ENCODE measurements at regions not wholly inside any gene's neighbourhood (a gene's known extent, or its start where the extent isn't known, plus 50 kb on each side); places are given as distances from the start of the nearest gene placed in this dataset.

DNA sequence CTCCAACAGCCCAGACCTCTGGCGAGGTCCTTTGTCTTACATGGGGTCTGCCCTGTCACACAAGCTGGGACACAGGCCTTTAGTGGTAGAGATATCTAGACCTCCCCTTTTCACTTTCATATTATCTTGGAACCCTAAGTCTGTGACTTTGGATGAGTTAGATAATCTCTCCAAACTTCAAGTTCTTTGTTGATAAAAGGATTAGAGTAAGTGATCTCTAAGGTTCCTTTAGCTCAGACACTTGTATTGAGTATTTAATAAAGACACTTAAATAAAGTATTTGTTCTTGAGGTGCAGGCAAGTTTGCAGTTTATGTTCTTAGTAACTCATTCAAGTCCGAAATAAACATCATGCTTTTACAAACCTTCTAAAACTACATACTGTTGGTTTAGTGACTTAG lies 459.6 kb downstream of the SHQ1 start:
- Histone ChIP-seq H3K9ac (ENCODE audit: low read length) (no peak overlapping the region), H3K36me3 (ENCODE audit: insufficient read depth, low read length) (no peaks in the 10 kb centered on the region), H3K9me3 (ENCODE audit: insufficient read depth, low read depth, low read length) (no peaks in the 10 kb centered on the region), H3K27me3 (ENCODE audit: insufficient read depth, low read length) (no peaks in the 10 kb centered on the region), H3K27ac (ENCODE audit: low read depth, low read length) (no peak overlapping the region), H2AFZ (ENCODE audit: low read depth, low read length) (no peak overlapping the region), H3K79me2 (ENCODE audit: insufficient read depth, low read length) (peaks cover 98% of the 10 kb centered on the region), H4K20me1 (ENCODE audit: insufficient read depth, low read length) (peaks cover 99% of the 10 kb centered on the region), H3K4me2 (ENCODE audit: low read length) (no peak overlapping the region), H3K4me3 (ENCODE audit: insufficient read depth, low read depth, low read length) (no peak overlapping the region), H3K4me1 (ENCODE audit: insufficient read depth, low read length) (peaks cover 8% of the 10 kb centered on the region)
- FAIRE-seq (no peak), DNase-seq (ENCODE audit: low read depth) (no peak)
- peaks cover 32% of the 10 kb centered on the region for H3K4me1 Mint-ChIP-seq (ENCODE audit: low read depth, unreplicated experiment)
- H3K9me3 Mint-ChIP-seq (ENCODE audit: unreplicated experiment) = no peaks in the 10 kb centered on the region
- H3K4me3 Mint-ChIP-seq (ENCODE audit: unreplicated experiment) = no peak overlapping the region
- TF ChIP-seq, protein P1, sequence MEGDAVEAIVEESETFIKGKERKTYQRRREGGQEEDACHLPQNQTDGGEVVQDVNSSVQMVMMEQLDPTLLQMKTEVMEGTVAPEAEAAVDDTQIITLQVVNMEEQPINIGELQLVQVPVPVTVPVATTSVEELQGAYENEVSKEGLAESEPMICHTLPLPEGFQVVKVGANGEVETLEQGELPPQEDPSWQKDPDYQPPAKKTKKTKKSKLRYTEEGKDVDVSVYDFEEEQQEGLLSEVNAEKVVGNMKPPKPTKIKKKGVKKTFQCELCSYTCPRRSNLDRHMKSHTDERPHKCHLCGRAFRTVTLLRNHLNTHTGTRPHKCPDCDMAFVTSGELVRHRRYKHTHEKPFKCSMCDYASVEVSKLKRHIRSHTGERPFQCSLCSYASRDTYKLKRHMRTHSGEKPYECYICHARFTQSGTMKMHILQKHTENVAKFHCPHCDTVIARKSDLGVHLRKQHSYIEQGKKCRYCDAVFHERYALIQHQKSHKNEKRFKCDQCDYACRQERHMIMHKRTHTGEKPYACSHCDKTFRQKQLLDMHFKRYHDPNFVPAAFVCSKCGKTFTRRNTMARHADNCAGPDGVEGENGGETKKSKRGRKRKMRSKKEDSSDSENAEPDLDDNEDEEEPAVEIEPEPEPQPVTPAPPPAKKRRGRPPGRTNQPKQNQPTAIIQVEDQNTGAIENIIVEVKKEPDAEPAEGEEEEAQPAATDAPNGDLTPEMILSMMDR (IDR thresholded peaks at IDR 0.05; ENCODE audit: insufficient read depth, low read depth, low read length) = no peak
- no peak for TF ChIP-seq EZH2 (IDR thresholded peaks at IDR 0.05; ENCODE audit: insufficient read depth, low read length)
- H3K36me3 Mint-ChIP-seq (ENCODE audit: low read depth, unreplicated experiment) = no peaks in the 10 kb centered on the region
- H3K27me3 Mint-ChIP-seq (ENCODE audit: low read depth, unreplicated experiment) = no peaks in the 10 kb centered on the region
- no peak overlapping the region for H3K27ac Mint-ChIP-seq (ENCODE audit: unreplicated experiment)

DNA sequence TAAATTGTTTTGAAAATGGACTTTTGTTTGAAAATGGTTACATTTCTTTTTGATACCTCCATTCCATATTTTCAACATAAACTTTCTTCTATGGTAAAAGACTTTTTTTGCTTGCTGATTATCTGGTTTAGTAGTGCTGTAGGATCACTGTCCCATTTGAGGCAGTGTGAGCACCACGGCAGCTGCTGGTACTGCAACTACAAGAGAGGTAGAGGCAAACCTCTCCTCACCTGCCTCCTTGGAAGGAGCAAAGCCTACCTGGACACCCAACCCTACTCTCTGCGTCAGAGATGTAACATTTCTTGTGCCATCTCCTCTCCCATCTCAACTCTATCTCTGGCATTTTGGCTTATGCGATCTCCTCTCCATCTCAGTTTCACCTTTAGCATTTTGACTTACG lies 460.1 kb downstream of the SHQ1 start:
- Mint-ChIP-seq H3K4me3 (ENCODE audit: unreplicated experiment) (no peak overlapping the region), H3K27ac (ENCODE audit: unreplicated experiment) (no peak overlapping the region), H3K27me3 (ENCODE audit: low read depth, unreplicated experiment) (no peaks in the 10 kb centered on the region), H3K4me1 (ENCODE audit: low read depth, unreplicated experiment) (peaks cover 33% of the 10 kb centered on the region), H3K36me3 (ENCODE audit: low read depth, unreplicated experiment) (no peaks in the 10 kb centered on the region), H3K9me3 (ENCODE audit: unreplicated experiment) (no peaks in the 10 kb centered on the region)
- no peak overlapping the region for H2AFZ ChIP-seq (ENCODE audit: low read depth, low read length)
- H4K20me1 ChIP-seq (ENCODE audit: insufficient read depth, low read length) = peaks cover 99% of the 10 kb centered on the region
- H3K4me2 ChIP-seq (ENCODE audit: low read length) = no peak overlapping the region
- H3K4me1 ChIP-seq (ENCODE audit: insufficient read depth, low read length) = peaks cover 8% of the 10 kb centered on the region
- no peak overlapping the region for H3K9ac ChIP-seq (ENCODE audit: low read length)
- no peak overlapping the region for H3K4me3 ChIP-seq (ENCODE audit: insufficient read depth, low read depth, low read length)
- DNase-seq (ENCODE audit: low read depth) (no peak), FAIRE-seq (no peak)
- no peaks in the 10 kb centered on the region for H3K27me3 ChIP-seq (ENCODE audit: insufficient read depth, low read length)
- H3K79me2 ChIP-seq (ENCODE audit: insufficient read depth, low read length) = peaks cover 98% of the 10 kb centered on the region
- no peaks in the 10 kb centered on the region for H3K36me3 ChIP-seq (ENCODE audit: insufficient read depth, low read length)
- H3K27ac ChIP-seq (ENCODE audit: low read depth, low read length) = no peak overlapping the region
- TF ChIP-seq, protein P1 (IDR thresholded peaks at IDR 0.05; ENCODE audit: insufficient read depth, low read depth, low read length) = no peak
- no peak for TF ChIP-seq EZH2 (IDR thresholded peaks at IDR 0.05; ENCODE audit: insufficient read depth, low read length)
- H3K9me3 ChIP-seq (ENCODE audit: insufficient read depth, low read depth, low read length) = no peaks in the 10 kb centered on the region

DNA sequence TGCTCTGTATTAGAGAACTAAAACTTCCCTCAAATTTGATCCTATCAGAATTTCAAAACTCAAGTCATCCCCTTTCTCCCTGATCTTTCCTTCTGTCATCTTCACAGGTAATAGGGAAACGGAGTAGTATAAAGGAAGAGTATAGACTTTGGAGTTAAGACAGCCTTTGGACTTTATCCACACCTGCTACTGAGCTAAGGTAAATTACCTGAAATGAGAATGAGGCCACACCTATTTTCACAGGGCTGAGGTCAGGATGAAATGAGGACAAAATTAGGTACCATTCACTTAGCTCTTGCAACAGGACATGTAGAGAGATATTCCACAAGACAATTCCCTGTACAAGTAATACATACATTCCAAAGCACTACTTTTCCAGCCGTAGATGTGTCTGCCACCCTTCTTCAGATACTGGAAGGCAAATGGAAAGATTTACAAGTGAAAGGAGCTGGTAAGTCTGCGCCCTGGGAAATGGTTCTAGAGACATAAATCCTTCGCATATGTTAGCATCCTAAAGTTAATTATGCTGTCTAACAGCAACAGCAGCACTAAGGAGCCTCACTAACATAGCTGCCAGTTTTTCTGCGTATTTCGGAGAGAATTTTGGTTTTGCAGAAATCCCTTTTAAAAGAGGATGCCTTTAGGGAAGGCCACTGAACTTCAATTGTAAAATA lies 461.8 kb downstream of the SHQ1 start:
- Histone ChIP-seq H3K27ac (ENCODE audit: low read depth, low read length) (no peak overlapping the region), H3K36me3 (ENCODE audit: insufficient read depth, low read length) (no peaks in the 10 kb centered on the region), H3K4me1 (ENCODE audit: insufficient read depth, low read length) (peaks cover 8% of the 10 kb centered on the region), H3K27me3 (ENCODE audit: insufficient read depth, low read length) (no peaks in the 10 kb centered on the region), H3K79me2 (ENCODE audit: insufficient read depth, low read length) (peaks cover 98% of the 10 kb centered on the region), H3K4me2 (ENCODE audit: low read length) (no peak overlapping the region), H3K9ac (ENCODE audit: low read length) (no peak overlapping the region), H3K9me3 (ENCODE audit: insufficient read depth, low read depth, low read length) (no peaks in the 10 kb centered on the region), H2AFZ (ENCODE audit: low read depth, low read length) (no peak overlapping the region), H3K4me3 (ENCODE audit: insufficient read depth, low read depth, low read length) (no peak overlapping the region), H4K20me1 (ENCODE audit: insufficient read depth, low read length) (peaks cover 99% of the 10 kb centered on the region)
- H3K4me1 Mint-ChIP-seq (ENCODE audit: low read depth, unreplicated experiment) = peaks cover 43% of the 10 kb centered on the region
- H3K36me3 Mint-ChIP-seq (ENCODE audit: low read depth, unreplicated experiment) = no peaks in the 10 kb centered on the region
- H3K27me3 Mint-ChIP-seq (ENCODE audit: low read depth, unreplicated experiment) = no peaks in the 10 kb centered on the region
- FAIRE-seq (no peak), DNase-seq (ENCODE audit: low read depth) (no peak)
- H3K9me3 Mint-ChIP-seq (ENCODE audit: unreplicated experiment) = no peaks in the 10 kb centered on the region
- no peak for TF ChIP-seq EZH2 (IDR thresholded peaks at IDR 0.05; ENCODE audit: insufficient read depth, low read length)
- TF ChIP-seq, protein P1 (IDR thresholded peaks at IDR 0.05; ENCODE audit: insufficient read depth, low read depth, low read length) = no peak
- H3K27ac Mint-ChIP-seq (ENCODE audit: unreplicated experiment) = no peak overlapping the region
- no peak overlapping the region for H3K4me3 Mint-ChIP-seq (ENCODE audit: unreplicated experiment)

Data from astrocyte (in vitro differentiated cells and primary cell).